ENCODE measurements at regions not wholly inside any gene's neighbourhood (a gene's known extent, or its start where the extent isn't known, plus 50 kb on each side); places are given as distances from the start of the nearest gene placed in this dataset.

DNA sequence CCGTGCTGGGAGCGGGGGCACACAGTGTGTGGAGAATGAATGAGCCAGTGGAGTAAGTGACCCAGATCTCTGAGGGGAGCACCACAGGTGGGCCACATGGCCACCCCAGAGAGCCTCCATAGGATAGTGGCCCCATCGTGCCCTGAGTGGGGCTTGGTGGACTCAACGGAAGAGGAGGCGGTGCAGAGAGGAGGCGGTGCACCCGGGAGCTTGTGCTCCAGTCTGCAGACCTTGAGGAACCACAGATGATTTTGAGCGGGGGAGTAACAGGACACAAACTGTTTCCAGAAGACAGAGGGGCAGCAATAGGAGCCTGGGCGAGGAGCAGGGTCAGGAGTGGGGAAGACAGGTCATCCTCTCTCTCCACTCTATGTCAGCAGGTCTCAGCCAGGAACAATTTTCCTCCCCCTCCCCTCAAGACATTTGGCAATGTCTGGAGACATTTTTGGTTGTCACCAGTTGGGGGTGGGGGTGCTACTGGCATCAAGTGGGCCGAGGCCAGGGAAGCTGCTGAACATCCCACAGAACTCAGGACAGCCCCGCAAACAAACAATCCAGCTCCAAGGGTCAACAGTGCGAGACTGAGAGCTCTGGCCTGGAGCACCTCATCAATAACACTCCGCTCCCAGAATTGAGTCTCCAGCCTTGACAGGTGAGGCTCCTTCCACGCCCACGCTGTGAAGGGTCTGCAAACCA, 182.2 kb downstream of the USP12 start:
- no peak for DNase-seq

- DNase-seq = no peak
Measured at GRCh38 chr13:26988059-26988769, 183.4 kb downstream of the USP12 start.

DNA sequence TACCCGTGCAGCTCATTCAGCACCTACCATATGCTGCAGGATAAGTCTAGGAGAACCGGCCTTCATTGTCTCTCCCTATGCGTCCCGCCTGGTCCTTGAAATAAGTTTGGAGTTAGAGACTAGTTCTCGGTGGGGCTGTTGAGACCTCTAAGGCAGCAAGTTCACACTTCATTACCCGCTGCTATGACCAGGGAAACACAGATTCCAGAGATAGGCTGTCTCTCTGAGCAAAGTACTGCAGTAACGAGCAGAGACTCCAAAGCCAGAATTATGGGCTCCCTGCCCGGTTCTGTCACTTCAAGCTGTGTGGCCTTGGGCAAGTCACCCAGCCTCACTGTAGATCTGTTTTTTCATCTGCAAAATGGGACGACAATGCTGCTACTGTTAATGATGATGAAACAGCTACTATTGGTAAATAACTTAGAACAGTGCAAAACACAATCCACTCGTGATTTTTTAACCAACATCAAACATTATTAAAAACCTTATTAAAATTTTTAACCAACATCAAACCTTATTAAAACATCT, 184.1 kb downstream of the USP12 start:
- DNase-seq = no peak

DNA sequence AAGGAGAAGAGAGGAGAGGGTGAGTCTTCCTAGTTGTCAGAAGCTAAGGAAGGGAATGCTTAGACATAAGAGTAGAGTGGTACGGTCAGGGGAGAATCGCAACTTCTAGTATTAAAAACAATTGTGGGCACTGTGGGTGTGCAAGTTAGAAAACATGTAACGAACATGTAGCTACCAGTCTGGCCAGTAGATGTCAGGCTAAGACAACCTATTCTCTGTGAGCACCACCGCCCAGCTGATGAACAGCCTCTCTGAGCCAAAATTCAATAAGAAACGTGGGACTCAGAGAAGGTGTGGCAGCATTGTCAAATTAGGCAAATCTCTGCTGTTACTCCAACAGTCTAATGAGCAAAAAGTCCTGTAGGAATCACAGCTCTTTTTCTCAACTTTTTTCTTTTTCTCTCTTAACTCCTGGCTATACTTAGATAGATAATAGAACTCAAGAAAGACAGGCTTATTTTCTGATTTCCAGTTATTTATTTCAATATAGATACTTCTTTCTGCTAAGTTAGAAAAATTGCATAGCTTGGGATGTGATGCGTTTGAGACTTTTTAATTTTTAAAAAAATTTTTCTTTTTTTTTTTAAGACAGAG, 186.2 kb downstream of the USP12 start:
- peak; percentile 40 for DNase-seq

DNA sequence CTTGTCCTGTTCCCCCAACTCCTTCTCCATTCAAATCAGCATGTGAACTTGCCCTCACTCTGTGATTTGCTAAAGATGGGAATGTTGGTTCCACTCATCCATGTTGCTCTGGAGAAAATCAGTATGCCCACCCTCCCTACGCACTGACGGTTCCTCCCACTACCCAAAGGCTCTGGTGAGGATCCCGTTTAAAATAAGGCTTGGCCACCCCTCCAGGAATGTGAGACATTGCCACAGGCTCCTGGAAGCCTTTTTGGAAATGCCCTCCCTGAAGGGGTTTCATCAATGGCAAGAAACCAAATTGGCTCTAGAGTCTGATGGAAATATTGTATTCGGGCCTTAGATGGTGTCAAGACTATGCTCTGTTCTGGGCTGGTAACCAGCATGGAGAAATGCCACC, 187.3 kb downstream of the USP12 start:
- no peak for DNase-seq

DNA sequence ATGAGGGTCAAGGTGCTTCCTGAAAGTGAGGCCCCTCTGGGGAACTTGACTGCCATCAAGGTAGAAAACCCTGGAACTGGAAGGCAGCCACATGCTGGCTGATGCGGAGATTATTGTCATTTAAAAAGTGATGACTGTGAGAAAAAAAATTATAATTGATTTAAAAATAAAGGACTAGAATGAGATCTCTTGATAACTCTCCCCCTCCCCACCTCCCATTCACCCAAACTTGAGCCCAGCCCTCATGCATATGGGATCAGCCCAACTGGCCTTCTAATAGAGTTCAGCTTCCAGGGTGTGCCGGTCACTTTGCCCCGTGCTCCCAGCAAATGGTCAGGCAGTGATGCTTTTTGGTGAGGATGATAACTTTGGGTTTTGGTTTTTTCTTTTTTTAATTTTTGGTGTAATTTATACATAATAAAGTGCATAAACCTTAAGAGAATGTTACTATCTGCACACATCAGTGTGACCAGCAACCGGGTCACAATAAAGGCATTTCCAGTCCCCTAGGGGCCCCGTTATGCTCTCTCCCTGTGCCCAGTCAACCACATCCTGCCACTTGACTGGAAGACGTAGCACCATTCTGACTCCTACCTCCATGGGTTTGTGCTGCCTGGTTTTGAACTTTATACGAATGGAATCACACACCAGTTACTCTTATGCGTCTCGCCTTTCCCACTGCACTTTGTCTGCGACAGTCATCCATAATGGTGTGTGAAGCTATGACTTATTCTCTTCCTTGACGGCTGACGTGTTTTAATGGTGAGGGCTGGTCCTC, 187.9 kb downstream of the USP12 start:
- no peak for DNase-seq

GRCh38 chr13:26980099-26981031, 191.2 kb downstream of the USP12 start:
- DNase-seq = no peak

DNA sequence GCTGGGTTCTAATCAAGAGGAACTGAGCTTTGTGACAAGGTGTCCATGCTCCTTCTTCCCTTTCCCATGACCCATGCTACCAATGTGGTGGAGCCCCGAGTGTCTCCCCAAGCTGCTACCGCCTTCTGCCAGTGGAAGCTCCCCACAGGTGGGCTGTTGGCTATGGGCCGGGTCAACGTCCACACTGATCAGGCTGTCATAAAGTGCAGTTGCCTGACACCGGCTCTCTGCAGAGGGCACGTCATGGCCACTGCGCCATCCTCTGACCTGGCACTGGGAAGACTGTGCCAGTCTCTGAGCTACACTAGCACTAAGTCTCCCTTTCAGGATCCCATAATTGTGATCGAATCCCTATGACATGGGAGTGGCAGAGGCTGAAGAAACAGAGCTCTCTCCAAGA, 192.3 kb downstream of the USP12 start:
- no peak for DNase-seq

DNA sequence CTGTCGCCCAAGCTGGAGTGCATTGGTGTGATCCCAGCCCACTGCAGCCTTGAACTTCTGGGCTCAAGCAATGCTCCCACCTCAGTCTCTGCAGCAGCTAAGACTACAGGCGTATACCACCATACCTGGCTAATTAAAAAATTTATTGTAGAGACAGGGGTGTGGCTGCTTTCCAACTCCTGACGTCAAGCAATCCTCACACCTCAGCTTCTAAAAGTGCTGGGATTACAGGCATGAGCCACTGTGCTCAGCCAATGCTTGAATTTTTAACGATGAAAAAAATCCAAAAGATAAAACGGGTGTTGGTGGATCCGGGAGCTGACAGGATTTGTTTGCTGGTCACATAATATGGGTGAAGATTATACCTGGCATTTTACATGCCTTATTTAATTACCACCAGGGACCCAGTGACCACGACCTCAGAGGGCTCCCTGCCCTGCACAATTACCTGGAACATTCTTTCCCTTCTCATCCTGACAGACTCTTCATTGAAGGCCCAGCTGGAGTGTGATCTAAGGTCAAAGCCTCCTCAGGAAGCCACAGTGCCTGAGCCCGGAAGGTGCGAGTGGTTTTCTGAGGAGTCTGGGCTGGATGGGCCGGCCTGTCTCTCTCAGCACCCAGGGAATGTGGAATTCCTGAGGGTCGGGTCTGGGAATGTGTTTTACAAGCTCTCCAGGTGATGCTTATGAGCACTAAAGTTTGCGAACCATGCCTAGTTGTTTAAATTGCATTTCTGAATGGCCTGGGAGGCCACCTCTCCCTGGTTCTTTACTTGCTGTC, 193.3 kb downstream of the USP12 start:
- DNase-seq = no peak

DNA sequence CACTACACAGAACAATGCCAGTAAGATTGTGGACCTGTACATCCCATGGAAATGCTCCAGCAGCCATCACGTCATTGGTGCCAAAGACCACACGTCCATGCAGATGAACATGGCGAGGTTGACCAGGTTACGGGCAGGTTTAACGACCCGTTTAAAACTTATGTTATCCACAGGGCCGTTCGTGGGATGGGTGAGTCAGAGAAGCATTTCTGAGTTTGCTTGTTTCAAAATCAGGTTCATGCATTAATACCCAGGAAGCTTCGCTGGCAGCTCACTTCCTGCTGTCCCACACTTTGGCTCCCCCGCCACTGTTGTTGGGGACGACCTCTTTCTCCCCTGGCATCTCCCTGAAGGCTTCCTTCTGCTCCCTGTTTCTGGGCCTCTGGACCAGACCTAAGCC, 194.1 kb downstream of the USP12 start:
- DNase-seq = no peak

DNA sequence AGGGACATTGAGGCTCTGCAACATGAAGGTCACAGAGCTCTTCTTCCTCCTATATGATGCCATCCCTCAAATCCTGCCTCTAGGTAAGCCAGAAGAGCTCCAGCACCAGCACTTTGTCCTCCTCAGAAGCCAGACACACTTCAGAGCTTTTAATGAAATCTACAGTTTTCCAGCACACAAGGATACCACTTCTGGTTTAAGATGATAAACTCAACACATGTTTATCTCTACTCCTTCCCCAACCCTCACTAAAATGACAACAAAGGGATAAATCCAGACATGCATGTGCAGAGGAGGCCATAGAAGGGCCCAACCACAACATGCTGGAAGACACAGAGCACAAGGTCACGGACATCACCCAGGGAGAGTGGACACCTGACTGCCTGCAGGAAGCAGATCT, 195.3 kb downstream of the USP12 start:
- no peak for DNase-seq

- DNase-seq = no peak
Measured at GRCh38 chr13:26973946-26974345, 197.7 kb downstream of the USP12 start.

- no peak for DNase-seq
Measured at GRCh38 chr13:26973295-26973694, 198.3 kb downstream of the USP12 start.

- peak; percentile 15 for DNase-seq
Measured at GRCh38 chr13:26971990-26972887, 199.4 kb downstream of the USP12 start.

GRCh38 chr13:26968431-26969341, 202.9 kb downstream of the USP12 start:
- DNase-seq = peak; percentile 43

DNA sequence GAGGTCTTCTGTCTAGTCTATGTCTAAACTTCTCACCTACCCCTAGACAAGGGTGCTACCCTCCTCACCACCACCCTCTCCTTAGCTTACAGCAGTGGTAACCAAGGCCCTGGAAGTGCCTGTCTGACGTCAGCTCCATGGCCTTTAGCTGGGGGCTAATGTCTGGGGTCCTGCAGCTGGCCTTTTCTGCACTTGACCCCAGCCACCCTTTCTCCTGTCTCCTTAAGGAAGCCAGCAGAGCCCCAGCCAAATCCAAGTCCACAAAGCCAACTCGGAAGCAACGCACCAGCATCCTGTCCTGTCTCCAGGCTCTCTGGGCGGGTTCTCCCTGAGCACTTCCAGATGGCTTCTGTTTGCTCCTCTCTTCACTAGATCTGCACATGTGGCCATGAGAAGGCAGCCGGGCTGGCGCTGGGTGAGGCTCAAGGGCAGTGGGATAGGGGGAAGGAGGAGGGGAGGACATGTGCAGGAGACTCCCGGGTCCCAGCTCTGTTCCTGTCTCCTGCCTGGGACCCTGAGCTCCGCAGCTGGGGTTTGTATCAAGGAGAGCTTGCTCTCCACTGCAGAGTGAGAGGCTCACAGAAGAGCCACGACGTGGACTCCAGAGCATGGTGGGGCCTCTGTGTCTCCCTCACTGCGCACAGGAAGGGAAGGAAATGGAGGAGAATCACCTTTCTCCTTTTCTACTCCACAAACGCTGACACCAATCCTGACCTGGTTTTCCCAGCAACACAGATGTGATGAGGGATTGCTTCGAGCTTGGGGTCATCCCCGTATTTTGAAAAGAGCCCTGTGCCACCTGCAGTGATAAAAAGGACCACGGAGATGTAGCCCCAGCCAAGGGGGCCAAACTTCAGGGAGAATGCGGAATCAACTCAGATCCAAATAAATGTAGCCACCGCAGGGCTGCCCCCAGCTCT, 204.2 kb downstream of the USP12 start:
- no peak for DNase-seq

GRCh38 chr13:26966701-26967080, 204.9 kb downstream of the USP12 start:
- no peak for DNase-seq

Data from T1000 (cell line).